ENCODE measurements at regions not wholly inside any gene's neighbourhood (a gene's known extent, or its start where the extent isn't known, plus 50 kb on each side); places are given as distances from the start of the nearest gene placed in this dataset.
"Not testable (repeated sequence)": the region's sequence is repeated elsewhere in the genome, so short reads cannot be mapped to it uniquely, and the experiment has no call there.

- DNase-seq (ENCODE audit: low read depth) = no peak
- no peak overlapping the region for H3K4me3 ChIP-seq (ENCODE audit: low read depth, low read length)
- TF ChIP-seq CTCF (IDR thresholded peaks at IDR 0.05; ENCODE audit: control insufficient read depth, extremely low read depth, insufficient read depth) = no peak
Observed at GRCh38 chrY:9118704-9119103, 218.6 kb upstream of the TSPY4 start.

GRCh38 chrY:9124623-9125022 is 212.6 kb upstream of the TSPY4 start:
- DNase-seq (ENCODE audit: low read depth) = no peak
- TF ChIP-seq CTCF (IDR thresholded peaks at IDR 0.05; ENCODE audit: control insufficient read depth, extremely low read depth, insufficient read depth) = peak; percentile 34; the same call in 1 of the 2 replicates
- H3K4me3 ChIP-seq (ENCODE audit: low read depth, low read length) = no peak overlapping the region

DNA sequence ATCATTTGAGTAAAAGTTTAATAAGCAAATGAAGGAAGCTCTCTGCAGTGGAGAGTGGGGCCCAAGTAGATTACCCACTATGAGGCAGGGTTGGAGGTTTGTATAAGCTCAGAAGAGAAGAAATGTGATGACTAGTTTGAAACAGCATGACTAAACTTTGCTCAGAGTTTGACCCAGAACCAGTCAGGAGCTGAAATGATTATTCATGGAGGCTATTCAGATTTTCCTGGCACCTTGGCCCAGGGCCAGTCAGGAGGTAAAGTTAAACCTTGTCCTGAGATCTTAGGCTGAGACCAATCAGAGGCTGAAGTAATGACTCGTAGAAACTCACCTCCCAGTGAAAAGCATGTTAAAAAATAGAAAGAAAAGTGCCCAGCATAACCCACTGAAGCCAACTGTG is 210.7 kb upstream of the TSPY4 start:
- H3K4me3 ChIP-seq (ENCODE audit: low read depth, low read length) = no peak overlapping the region
- no peak for TF ChIP-seq CTCF (IDR thresholded peaks at IDR 0.05; ENCODE audit: control insufficient read depth, extremely low read depth, insufficient read depth)
- no peak for DNase-seq (ENCODE audit: low read depth)

DNA sequence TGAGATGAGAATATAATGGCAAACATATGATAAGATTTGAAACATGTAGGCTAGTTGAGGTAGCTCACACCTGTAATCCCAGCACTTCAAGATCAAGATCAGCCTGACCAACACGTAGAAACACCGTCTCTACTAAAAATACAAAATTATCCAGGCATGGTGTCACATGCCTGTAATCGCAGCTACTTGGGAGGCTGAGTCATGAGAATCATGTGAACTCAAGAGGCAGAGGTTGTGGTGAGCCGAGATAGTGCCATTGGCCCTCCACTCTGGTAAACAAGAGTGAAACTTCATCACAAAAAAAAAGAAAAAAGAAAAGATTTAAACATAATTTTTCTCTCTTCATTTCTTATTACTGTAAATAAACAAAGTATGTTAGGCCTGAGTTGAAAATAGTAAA is 193.9 kb upstream of the TSPY4 start:
- DNase-seq (ENCODE audit: low read depth) = not testable (repeated sequence)

DNA sequence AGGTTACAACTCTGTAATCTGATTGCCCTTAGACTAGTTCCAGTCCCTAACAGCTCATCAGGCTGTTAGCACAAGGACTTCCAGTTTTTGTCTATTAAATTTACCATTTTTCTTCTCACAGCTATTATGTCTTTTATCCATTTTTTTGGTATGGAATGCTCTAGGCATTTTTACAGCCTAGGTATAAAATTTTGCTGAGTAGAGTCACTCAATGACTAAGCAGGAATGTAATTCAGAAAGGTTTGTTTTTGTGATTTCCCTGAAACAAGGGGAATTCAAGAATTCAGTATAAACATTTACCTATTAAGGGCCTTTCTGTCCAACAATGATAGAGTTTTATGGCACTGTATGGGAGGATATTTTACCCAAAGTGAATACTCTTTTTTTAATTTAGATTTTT is 182.7 kb upstream of the TSPY4 start:
- not testable (repeated sequence) for DNase-seq (ENCODE audit: low read depth); H3K4me3 ChIP-seq (ENCODE audit: low read depth, low read length)

More for the DNA sequence above, 193.9 kb upstream of the TSPY4 start:
- not testable (repeated sequence) for H3K4me3 ChIP-seq (ENCODE audit: low read depth, low read length)

DNA sequence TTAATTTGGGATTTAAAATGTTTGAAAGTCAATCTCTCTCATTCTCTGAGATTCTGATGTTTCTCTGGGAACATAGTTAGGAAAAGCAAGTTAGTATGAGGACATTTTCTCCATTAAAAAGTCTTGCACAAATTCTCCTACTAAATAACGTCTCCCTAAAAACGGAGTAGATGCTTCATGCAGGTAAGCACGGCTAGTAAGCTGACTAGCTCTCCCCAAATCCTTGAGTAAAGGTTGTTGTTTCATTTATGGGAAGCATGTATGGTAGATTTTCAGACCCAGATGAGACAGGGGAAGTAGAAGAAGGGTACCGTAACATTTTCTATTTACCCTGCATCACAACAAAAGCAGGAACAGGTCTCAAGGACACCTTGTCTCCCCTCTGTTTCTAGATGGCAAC is 181.5 kb upstream of the TSPY4 start:
- no peak for DNase-seq (ENCODE audit: low read depth)
- no peak for TF ChIP-seq CTCF (IDR thresholded peaks at IDR 0.05; ENCODE audit: control insufficient read depth, extremely low read depth, insufficient read depth)
- no peak overlapping the region for H3K4me3 ChIP-seq (ENCODE audit: low read depth, low read length)

GRCh38 chrY:9158616-9159015 is 178.6 kb upstream of the TSPY4 start:
- H3K4me3 ChIP-seq (ENCODE audit: low read depth, low read length) = no peak overlapping the region
- peak; percentile 23 for DNase-seq (ENCODE audit: low read depth)
- TF ChIP-seq CTCF (IDR thresholded peaks at IDR 0.05; ENCODE audit: control insufficient read depth, extremely low read depth, insufficient read depth) = no peak

DNA sequence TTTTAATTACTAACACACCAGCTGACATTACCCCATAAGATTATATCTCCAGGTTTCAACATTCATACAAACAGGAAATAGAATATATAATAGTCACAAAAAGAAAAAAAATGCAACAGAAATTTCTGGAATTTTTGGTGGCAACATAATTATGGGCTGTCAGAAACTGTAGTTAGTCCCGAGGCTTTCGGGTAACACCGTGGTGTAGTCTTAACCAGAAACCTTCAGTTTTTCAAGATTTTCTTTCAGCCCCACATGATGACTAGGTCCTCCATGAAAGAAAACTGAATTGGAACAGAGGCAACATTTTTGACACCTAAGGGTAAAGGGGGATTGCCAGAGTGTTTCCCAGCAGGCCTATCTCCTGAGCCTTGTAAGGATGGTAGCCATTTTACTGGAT is 176.9 kb upstream of the TSPY4 start:
- H3K4me3 ChIP-seq (ENCODE audit: low read depth, low read length); DNase-seq (ENCODE audit: low read depth): not testable (repeated sequence)

DNA sequence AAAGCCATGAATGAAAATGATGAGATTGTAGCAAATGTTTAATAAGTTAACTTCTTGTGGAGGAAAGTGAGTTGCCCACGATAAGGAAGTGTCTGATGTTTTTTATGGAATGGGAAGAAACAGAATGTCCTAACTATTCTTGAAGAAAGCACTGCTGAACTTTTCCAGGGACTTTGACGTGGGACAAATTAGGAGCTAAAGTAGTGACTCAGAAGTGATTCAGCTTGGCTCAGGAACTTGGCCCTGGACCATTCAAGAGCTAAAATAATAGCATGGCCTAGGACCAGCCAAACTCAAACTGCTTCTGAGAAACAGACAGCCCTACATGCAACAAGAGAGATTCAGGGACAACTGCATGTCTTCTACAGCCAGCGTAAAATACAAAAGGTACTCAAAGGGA is 176.3 kb upstream of the TSPY4 start:
- not testable (repeated sequence) for H3K4me3 ChIP-seq (ENCODE audit: low read depth, low read length); DNase-seq (ENCODE audit: low read depth)

GRCh38 chrY:9161990-9162389 is 175.3 kb upstream of the TSPY4 start:
- H3K4me3 ChIP-seq (ENCODE audit: low read depth, low read length); DNase-seq (ENCODE audit: low read depth): not testable (repeated sequence)

DNA sequence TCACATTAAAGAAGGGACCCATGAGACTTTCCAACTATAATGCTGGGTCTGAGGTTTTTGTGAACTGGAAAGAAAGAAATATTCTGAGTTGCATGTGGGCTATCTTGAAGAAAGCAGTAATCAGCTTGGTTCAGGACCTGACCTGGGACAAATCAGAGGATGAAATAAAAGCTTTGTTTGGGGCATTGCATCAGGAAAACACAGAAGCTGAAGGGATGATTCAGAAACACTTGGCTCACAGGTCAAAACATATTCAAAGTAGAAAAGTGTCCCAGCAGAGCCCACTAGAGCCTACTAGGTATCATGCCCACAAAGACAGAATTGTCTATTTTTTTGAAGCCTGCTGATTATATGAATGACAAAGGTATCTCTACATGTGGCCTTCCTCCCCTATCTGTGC is 174.8 kb upstream of the TSPY4 start:
- not testable (repeated sequence) for H3K4me3 ChIP-seq (ENCODE audit: low read depth, low read length); DNase-seq (ENCODE audit: low read depth)

- DNase-seq (ENCODE audit: low read depth) = not testable (repeated sequence)
Observed at GRCh38 chrY:9177641-9178040, 159.6 kb upstream of the TSPY4 start.

GRCh38 chrY:9184827-9185226 is 152.4 kb upstream of the TSPY4 start:
- not testable (repeated sequence) for DNase-seq (ENCODE audit: low read depth); H3K4me3 ChIP-seq (ENCODE audit: low read depth, low read length)

More at GRCh38 chrY:9177641-9178040, 159.6 kb upstream of the TSPY4 start:
- not testable (repeated sequence) for H3K4me3 ChIP-seq (ENCODE audit: low read depth, low read length)

DNA sequence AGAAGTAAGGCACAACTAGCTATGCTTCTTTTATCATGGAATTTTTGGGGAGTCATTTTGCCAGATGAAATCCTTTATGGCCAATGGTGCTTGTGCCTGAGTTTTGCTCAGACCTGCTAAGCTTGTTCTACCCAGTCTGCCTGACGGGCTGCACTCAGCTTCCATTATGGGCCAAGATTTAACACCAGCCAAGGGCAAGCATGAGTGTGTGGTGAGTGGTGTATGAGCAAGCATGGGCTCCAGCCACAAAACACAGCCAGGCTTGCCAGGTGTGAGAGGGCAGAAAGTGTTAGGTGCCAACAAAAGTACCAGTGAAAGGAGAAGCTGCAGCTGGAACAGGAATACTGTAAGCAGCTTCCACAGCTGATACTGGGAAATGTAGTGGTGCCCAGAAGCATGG is 130.2 kb upstream of the TSPY4 start:
- not testable (repeated sequence) for DNase-seq (ENCODE audit: low read depth); H3K4me3 ChIP-seq (ENCODE audit: low read depth, low read length)
